Nephron progenitor cell (in vitro differentiated cells): ENCODE measurements at regions not wholly inside any gene's neighbourhood (a gene's known extent, or its start where the extent isn't known, plus 50 kb on each side); places are given as distances from the start of the nearest gene placed in this dataset.

Source experiments
- DNase-seq: peaks from one replicate; pipeline ENCODE4 v3.0.0; 2021
- H3K27ac Mint-ChIP-seq: 2 replicates; pipeline ENCODE4 v1.8.0; 2021; ENCODE audit warnings: mild to moderate bottlenecking, moderate library complexity, mixed read lengths
- H3K27me3 Mint-ChIP-seq: 2 replicates; pipeline ENCODE4 v1.8.0; 2021; ENCODE audit warnings: mild to moderate bottlenecking, low read depth, mixed read lengths; ENCODE audit not compliant: poor library complexity
- H3K36me3 Mint-ChIP-seq: 2 replicates; pipeline ENCODE4 v1.8.0; 2021; ENCODE audit warnings: low read depth, mixed read lengths
- H3K4me1 Mint-ChIP-seq: 2 replicates; pipeline ENCODE4 v1.8.0; 2021; ENCODE audit warnings: mixed read lengths
- H3K4me3 Mint-ChIP-seq: 2 replicates; pipeline ENCODE4 v1.8.0; 2021; ENCODE audit warnings: mild to moderate bottlenecking, moderate library complexity, mixed read lengths
- H3K9me3 Mint-ChIP-seq: 2 replicates; pipeline ENCODE4 v1.8.0; 2021; ENCODE audit warnings: mild to moderate bottlenecking, moderate library complexity, mixed read lengths
- CTCF ChIP-seq: fragments of 200-600 bp; sonication (generic); IDR thresholded peaks from 2 replicates; pipeline ENCODE4 v1.5.0; 2021; ENCODE audit warnings: antibody characterized with exemption

GRCh38 chr5:27353540-27353939 lies 315.2 kb upstream of the CDH9 start:
- no peak for TF ChIP-seq CTCF
- Mint-ChIP-seq H3K9me3 (no peaks in the 10 kb centered on the region), H3K27ac (no peak overlapping the region), H3K4me1 (no peaks in the 10 kb centered on the region), H3K36me3 (no peaks in the 10 kb centered on the region), H3K4me3 (no peak overlapping the region), H3K27me3 (no peaks in the 10 kb centered on the region)
- no peak for DNase-seq

- Mint-ChIP-seq H3K9me3 (peaks cover 9% of the 10 kb centered on the region), H3K27ac (no peak overlapping the region), H3K4me3 (no peak overlapping the region), H3K4me1 (no peaks in the 10 kb centered on the region), H3K27me3 (no peaks in the 10 kb centered on the region), H3K36me3 (no peaks in the 10 kb centered on the region)
- DNase-seq: no peak
- no peak for TF ChIP-seq CTCF
These were observed 303.0 kb upstream of the CDH9 start for GRCh38 chr5:27341342-27341741.

- Mint-ChIP-seq H3K36me3 (no peaks in the 10 kb centered on the region), H3K27me3 (no peaks in the 10 kb centered on the region), H3K27ac (no peak overlapping the region), H3K4me3 (no peak overlapping the region), H3K4me1 (no peaks in the 10 kb centered on the region), H3K9me3 (peaks cover 9% of the 10 kb centered on the region)
- DNase-seq: no peak
- TF ChIP-seq CTCF: no peak
These were observed 298.4 kb upstream of the CDH9 start for GRCh38 chr5:27336817-27337216.

DNA sequence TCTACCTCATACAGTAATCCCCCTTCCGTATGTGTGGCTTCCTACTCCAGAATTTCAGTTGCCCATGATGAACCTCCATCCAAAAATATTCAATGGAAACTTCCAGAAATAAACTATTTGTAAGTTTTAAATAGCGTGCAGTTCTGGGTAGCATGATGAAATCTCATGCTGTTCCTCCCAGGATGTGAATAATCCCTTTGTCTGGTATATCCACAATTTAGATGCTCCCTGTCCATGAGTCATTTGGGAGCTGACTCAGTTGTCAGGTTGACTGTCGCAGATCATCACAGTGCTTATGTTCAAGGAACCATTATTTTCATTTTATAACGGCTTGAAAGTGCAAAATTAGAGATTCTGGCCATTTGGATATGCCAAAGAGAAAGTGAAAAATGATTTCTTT lies 290.1 kb upstream of the CDH9 start:
- no peak overlapping the region for H3K27ac Mint-ChIP-seq
- no peaks in the 10 kb centered on the region for H3K9me3 Mint-ChIP-seq

GRCh38 chr5:27325513-27325912 lies 287.1 kb upstream of the CDH9 start:
- H3K4me1 Mint-ChIP-seq: no peaks in the 10 kb centered on the region
- H3K9me3 Mint-ChIP-seq: no peaks in the 10 kb centered on the region
- no peak overlapping the region for H3K4me3 Mint-ChIP-seq
- H3K36me3 Mint-ChIP-seq: no peaks in the 10 kb centered on the region
- no peak for TF ChIP-seq CTCF
- DNase-seq: no peak
- H3K27me3 Mint-ChIP-seq: peaks cover 3% of the 10 kb centered on the region
- H3K27ac Mint-ChIP-seq: no peak overlapping the region

More for the DNA sequence above, 290.1 kb upstream of the CDH9 start:
- Mint-ChIP-seq H3K4me3 (no peak overlapping the region), H3K4me1 (no peaks in the 10 kb centered on the region), H3K27me3 (peaks cover 3% of the 10 kb centered on the region), H3K36me3 (no peaks in the 10 kb centered on the region)
- TF ChIP-seq CTCF: no peak
- DNase-seq: no peak

DNA sequence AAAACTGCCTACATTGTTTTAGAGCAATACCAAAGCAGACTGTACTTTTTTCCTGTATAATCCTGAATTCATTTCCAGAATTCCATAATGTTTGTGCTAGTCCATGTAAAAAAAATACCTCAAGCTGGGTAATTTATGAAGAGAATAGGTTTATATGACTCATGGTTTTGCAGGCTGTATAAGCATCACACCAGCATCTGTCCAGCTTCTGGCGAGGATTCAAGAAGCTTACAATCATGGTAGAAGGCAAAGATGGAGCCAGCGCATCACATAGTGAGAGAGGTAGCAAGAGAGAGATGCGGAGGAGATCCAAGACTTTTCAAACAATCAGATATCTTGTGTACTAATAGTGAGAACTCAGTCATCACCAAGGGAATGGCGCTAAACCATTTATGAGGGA lies 280.3 kb upstream of the CDH9 start:
- Mint-ChIP-seq H3K27ac (no peak overlapping the region), H3K27me3 (no peaks in the 10 kb centered on the region), H3K4me1 (no peaks in the 10 kb centered on the region), H3K4me3 (no peak overlapping the region), H3K9me3 (no peaks in the 10 kb centered on the region), H3K36me3 (no peaks in the 10 kb centered on the region)
- TF ChIP-seq CTCF: no peak
- DNase-seq: no peak
